GM19467 (cell line): ENCODE measurements at regions not wholly inside any gene's neighbourhood (a gene's known extent, or its start where the extent isn't known, plus 50 kb on each side); places are given as distances from the start of the nearest gene placed in this dataset.
"Not testable (repeated sequence)": the region's sequence is repeated elsewhere in the genome, so short reads cannot be mapped to it uniquely, and the experiment has no call there.

Source experiments
- ATAC-seq: cut with Tn5 transposase; IDR thresholded peaks from one replicate; pipeline ENCODE4 v1.9.1; 2021; ENCODE audit warnings: mild to moderate bottlenecking, moderate library complexity; ENCODE audit not compliant: unreplicated experiment

GRCh38 chr18:4557502-4557901 is 102.4 kb upstream of the DLGAP1 start:
- ATAC-seq: no peak

GRCh38 chr18:4551001-4551360 is 95.9 kb upstream of the DLGAP1 start:
- ATAC-seq: no peak

GRCh38 chr18:4549164-4549872 is 94.2 kb upstream of the DLGAP1 start:
- no peak for ATAC-seq

GRCh38 chr18:4547126-4547525 is 92.0 kb upstream of the DLGAP1 start:
- ATAC-seq: no peak

GRCh38 chr18:4544142-4544541 is 89.0 kb upstream of the DLGAP1 start:
- no peak for ATAC-seq

GRCh38 chr18:4543711-4544110 is 88.6 kb upstream of the DLGAP1 start:
- ATAC-seq: no peak

- ATAC-seq: no peak
Observed at GRCh38 chr18:4541588-4541987, 86.5 kb upstream of the DLGAP1 start.

GRCh38 chr18:4536447-4536846 is 81.3 kb upstream of the DLGAP1 start:
- no peak for ATAC-seq

- ATAC-seq: no peak
Observed at GRCh38 chr18:4528405-4528804, 73.3 kb upstream of the DLGAP1 start.

- ATAC-seq: not testable (repeated sequence)
Observed at GRCh38 chr18:4527826-4528225, 72.7 kb upstream of the DLGAP1 start.

GRCh38 chr18:4524096-4524495 is 69.0 kb upstream of the DLGAP1 start:
- ATAC-seq: no peak

- no peak for ATAC-seq
Observed at GRCh38 chr18:4511166-4511565, 56.1 kb upstream of the DLGAP1 start.

- ATAC-seq: no peak
Observed at GRCh38 chr18:4510711-4511110, 55.6 kb upstream of the DLGAP1 start.

GRCh38 chr18:4510160-4510559 is 55.1 kb upstream of the DLGAP1 start:
- ATAC-seq: no peak
